K562 (cell line): ENCODE measurements at regions not wholly inside any gene's neighbourhood (a gene's known extent, or its start where the extent isn't known, plus 50 kb on each side); places are given as distances from the start of the nearest gene placed in this dataset.

Experiments
- ATAC-seq: fragments of 200-7000 bp; cut with Tn5 transposase; 3 replicates; pipeline ENCODE4 v1.9.1; 2020; ENCODE audit warnings: moderate library complexity
- BruUV-seq: library from RNA; stranded (reverse); fragments of 400-500 nt; replicated peaks from 2 replicates; lab custom pipeline; 2021; lab: Mats Ljungman, UMichigan
- CTCF ChIA-PET: fragments of 300-600 bp; formaldehyde crosslinking; extraction: SDS; loops from one replicate; lab custom pipeline; 2021; ENCODE audit warnings: low intra/inter-chr PET ratio; lab: Yijun Ruan, JAX
- POLR2A ChIA-PET: fragments of 300-600, 350-650 bp; sonication (Branson Sonifier 250); formaldehyde crosslinking; extraction: SDS; loops from one replicate; lab custom pipeline; 2021; ENCODE audit warnings: antibody characterized with exemption, inconsistent platforms; lab: Yijun Ruan, JAX
- DNase-seq, 4 experiments: peaks; one replicate each; pipeline versions ENCODE4 v3.0.0 to v3.0.0-alpha.2; 2011 to 2018; ENCODE audit warnings: low spot score in 3 of 4, mixed read lengths in 3 of 4; ENCODE audit errors: extremely low read depth in 1 of 4
- FAIRE-seq: peaks from 2 replicates; lab custom pipeline; 2011; peaks lifted over from hg19 to GRCh38; lab: Jason Lieb, UNC
- H2AFZ ChIP-seq: 2 replicates; pipeline ENCODE4 v1.6.0; 2011; ENCODE audit warnings: low read depth, low read length, control low read depth, inconsistent platforms
- H3K27ac ChIP-seq: fragments of 200-600 bp; 3 replicates; pipeline ENCODE4 v1.8.0; 2011; ENCODE audit warnings: low read depth, mild to moderate bottlenecking, control low read depth, inconsistent platforms, low read length, moderate library complexity, mixed read lengths; ENCODE audit errors: extremely low read depth
- H3K27me3 ChIP-seq, 2 experiments: fragments of 300-600 bp in 1 of 2; 2 replicates in 1 of 2; 3 replicates in 1 of 2; pipeline versions ENCODE4 v1.6.0 to v1.8.0; 2011; ENCODE audit warnings: inconsistent platforms in 2 of 2, low read length in 2 of 2, mild to moderate bottlenecking in 1 of 2, mixed read lengths in 1 of 2, moderate library complexity in 1 of 2; ENCODE audit not compliant: control insufficient read depth in 2 of 2, insufficient read depth in 2 of 2
- H3K36me3 ChIP-seq: fragments of 300-600 bp; 3 replicates; pipeline ENCODE4 v1.8.0; 2011; ENCODE audit warnings: mild to moderate bottlenecking, low read length, inconsistent platforms; ENCODE audit not compliant: control insufficient read depth, insufficient read depth
- H3K4me1 ChIP-seq, 2 experiments: fragments of 200-600 bp in 1 of 2; replicated peaks in 1 of 2; 2 replicates in 1 of 2; 3 replicates in 1 of 2; pipeline versions ENCODE4 v1.5.1 to v1.8.0; 2011; ENCODE audit warnings: inconsistent platforms in 2 of 2, low read length in 2 of 2, mild to moderate bottlenecking in 1 of 2, mixed read lengths in 1 of 2, moderate library complexity in 1 of 2; ENCODE audit not compliant: control insufficient read depth in 2 of 2, insufficient read depth in 2 of 2
- H3K4me2 ChIP-seq: 2 replicates; pipeline ENCODE4 v1.6.1; 2011; ENCODE audit warnings: low read length, control low read depth, inconsistent platforms, mixed read lengths; ENCODE audit not compliant: insufficient read depth
- H3K4me3 ChIP-seq: fragments of 200-600 bp; sonication (generic), shearing (Covaris generic); 2 replicates; pipeline ENCODE4 v1.5.1; 2016; ENCODE audit warnings: control low read depth, inconsistent platforms
- H3K79me2 ChIP-seq: fragments of 200-600 bp; 3 replicates; pipeline ENCODE4 v1.8.0; 2011; ENCODE audit warnings: low read length, inconsistent platforms; ENCODE audit not compliant: control insufficient read depth, insufficient read depth
- H3K9ac ChIP-seq, 2 experiments: 2 replicates each; pipeline versions ENCODE4 v1.6.0 to v1.6.1; 2011; ENCODE audit warnings: low read depth in 2 of 2, low read length in 2 of 2, control low read depth in 1 of 2, inconsistent platforms in 1 of 2, mild to moderate bottlenecking in 1 of 2, mixed read lengths in 1 of 2; ENCODE audit not compliant: insufficient read depth in 1 of 2
- H3K9me1 ChIP-seq: one replicate; pipeline ENCODE4 v1.6.0; 2011; ENCODE audit warnings: inconsistent platforms, mild to moderate bottlenecking, low read length, moderate library complexity; ENCODE audit not compliant: control insufficient read depth, insufficient read depth
- H3K9me3 ChIP-seq: replicated peaks from 2 replicates; pipeline ENCODE4 v1.5.1; 2011; ENCODE audit warnings: low read depth, low read length, inconsistent platforms; ENCODE audit not compliant: control insufficient read depth, insufficient read depth
- H4K20me1 ChIP-seq: replicated peaks from 2 replicates; pipeline ENCODE4 v1.6.1; 2011; ENCODE audit warnings: low read length, inconsistent platforms, mixed read lengths; ENCODE audit not compliant: control insufficient read depth, insufficient read depth
- ARHGAP35 ChIP-seq: fragments of 450-650 bp; IDR thresholded peaks from 2 replicates; pipeline ENCODE4 v1.6.1; 2018; ENCODE audit not compliant: partially characterized antibody
- CBFB ChIP-seq: sonication (generic); formaldehyde crosslinking; IDR thresholded peaks from 2 replicates; pipeline ENCODE4 v1.4.0; 2020; ENCODE audit warnings: mild to moderate bottlenecking, missing genetic modification reagents
- CBX5 ChIP-seq: IDR thresholded peaks from 2 replicates; pipeline ENCODE4 v1.6.1; 2014; ENCODE audit warnings: low read depth, borderline replicate concordance
- CCNT2 ChIP-seq: IDR thresholded peaks from 2 replicates; pipeline ENCODE4 v1.6.1; 2011; ENCODE audit warnings: borderline replicate concordance, low read depth, mild to moderate bottlenecking, moderate library complexity, mixed read lengths, low read length; ENCODE audit not compliant: insufficient read length; ENCODE audit errors: extremely low read depth
- ETV6 ChIP-seq, 3 experiments: fragments of 150-350 bp in 1 of 3; sonication (generic) in 1 of 3; formaldehyde crosslinking in 1 of 3; IDR thresholded peaks; 2 replicates each; pipeline versions ENCODE4 v1.6.1 to v1.8.0; 2014 to 2022; ENCODE audit warnings: borderline replicate concordance in 2 of 3, low read depth in 2 of 3, antibody characterized with exemption in 1 of 3, low read length in 1 of 3, mild to moderate bottlenecking in 1 of 3, missing genetic modification reagents in 1 of 3
- POLR2H ChIP-seq: IDR thresholded peaks from 2 replicates; pipeline ENCODE4 v1.6.1; 2016; ENCODE audit warnings: missing genetic modification characterization, low read depth, mild to moderate bottlenecking, control low read depth, missing compliant biosample characterization, moderate library complexity
- SRSF1 ChIP-seq: fragments of 200-400 bp; formaldehyde crosslinking; IDR thresholded peaks from 2 replicates; pipeline ENCODE4 v1.6.1; 2017; ENCODE audit warnings: mild to moderate bottlenecking, low read depth, low read length, moderate library complexity
- XRCC3 ChIP-seq: fragments of 450-650 bp; IDR thresholded peaks from 2 replicates; pipeline ENCODE4 v1.6.1; 2017; ENCODE audit warnings: mild to moderate bottlenecking, moderate library complexity
- ZNF444 ChIP-seq: fragments of 250-450 bp; sonication (Bioruptor Pico); IDR thresholded peaks from 2 replicates; pipeline ENCODE4 v1.4.0; 2020; ENCODE audit warnings: mild to moderate bottlenecking, moderate library complexity
- ZNF778 ChIP-seq: fragments of 450-650 bp; formaldehyde crosslinking; IDR thresholded peaks from 2 replicates; pipeline ENCODE4 v1.4.0; 2020; ENCODE audit warnings: mild to moderate bottlenecking, moderate library complexity
- WGBS: fragments of 100-300 bp; shearing (Covaris generic); methylation state at CpG from one replicate; pipeline ENCODE4 v1.1.6; 2016; ENCODE audit warnings: low coverage, mixed read lengths; ENCODE audit not compliant: insufficient coverage; ENCODE audit errors: missing lambda C conversion rate; 5-methylcytosine and 5-hydroxymethylcytosine counted together
- in situ Hi-C: fragments of 300-500 bp; cut with MboI; formaldehyde crosslinking; loops from 4 replicates; pipeline ENCODE4 v1.15.0; 2018; ENCODE audit warnings: inconsistent platforms, mixed read lengths
- intact Hi-C: fragments of 100-400 bp; cut with micrococcal nuclease; formaldehyde crosslinking; loops from 2 replicates; pipeline ENCODE4 v1.14.2; 2022
- TF ChIP-seq, protein P1 (sequence below): sonication (generic); formaldehyde crosslinking; IDR thresholded peaks from 2 replicates; pipeline ENCODE4 v1.8.0; 2022; ENCODE audit warnings: mild to moderate bottlenecking, missing genetic modification reagents, borderline replicate concordance
- TF ChIP-seq, protein P2 (sequence below): sonication (generic); formaldehyde crosslinking; IDR thresholded peaks from 2 replicates; pipeline ENCODE4 v1.8.1; 2022; ENCODE audit warnings: missing genetic modification reagents
- TF ChIP-seq, protein P3 (sequence below): fragments of 250-450 bp; sonication (Bioruptor Pico); IDR thresholded peaks from 2 replicates; pipeline ENCODE4 v1.8.0; 2022; ENCODE audit warnings: moderate library complexity, mild to moderate bottlenecking, inconsistent platforms
- TF ChIP-seq, protein P4 (sequence below): fragments of 450-650 bp; formaldehyde crosslinking; conservative IDR thresholded peaks from 2 replicates; pipeline ENCODE4 v1.4.0; 2022; ENCODE audit warnings: mild to moderate bottlenecking, missing genetic modification characterization

DNA sequence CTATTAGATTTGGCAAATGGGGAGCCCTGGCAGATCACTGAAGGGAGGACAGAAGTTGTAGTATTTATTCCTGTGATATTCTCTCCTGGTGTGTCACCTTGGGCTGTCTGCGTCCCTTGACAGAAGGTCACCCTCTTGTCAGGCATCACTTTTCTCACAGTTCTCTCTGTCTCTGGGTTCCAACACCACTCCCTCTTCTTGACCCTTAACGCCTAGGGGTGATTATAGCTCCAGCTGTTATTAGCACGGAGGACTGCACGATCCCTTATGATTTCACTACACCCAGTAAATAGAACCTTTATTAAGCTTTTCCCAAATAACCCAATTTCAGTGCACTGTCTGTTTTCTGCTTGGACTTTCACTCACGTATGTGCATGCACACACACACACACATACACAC lies 166.3 kb upstream of the TNP1 start:
- H3K4me3 ChIP-seq: no peak overlapping the region
- no peak overlapping the region for H3K9ac ChIP-seq
- intact Hi-C loops (no loop called here), in situ Hi-C loops (no loop called here)
- BruUV-seq: no TSS peak
- no peak overlapping the region for H3K27ac ChIP-seq
- 4% methylated on average over 5 of the region's 5 CpGs for WGBS
- DNase-seq (no peak), ATAC-seq (no peak), FAIRE-seq (no peak)
- H3K27me3 ChIP-seq: peaks cover 4 to 19% of the 10 kb centered on the region in 2 experiments; a peak in 3 of 5 replicates
- no peaks in the 10 kb centered on the region for H3K79me2 ChIP-seq
- ChIA-PET POLR2A (no interaction called here), CTCF (no interaction called here)
- no peaks in the 10 kb centered on the region for H3K4me1 ChIP-seq
- H2AFZ ChIP-seq: no peak overlapping the region
- H3K9me3 ChIP-seq: no peaks in the 10 kb centered on the region
- no peaks in the 10 kb centered on the region for H4K20me1 ChIP-seq
- no peak overlapping the region for H3K4me2 ChIP-seq
- H3K36me3 ChIP-seq: no peaks in the 10 kb centered on the region
- H3K9me1 ChIP-seq: no peaks in the 10 kb centered on the region
- no peak for TF ChIP-seq ARHGAP35
- TF ChIP-seq ZNF778: no peak
- TF ChIP-seq, protein P1, sequence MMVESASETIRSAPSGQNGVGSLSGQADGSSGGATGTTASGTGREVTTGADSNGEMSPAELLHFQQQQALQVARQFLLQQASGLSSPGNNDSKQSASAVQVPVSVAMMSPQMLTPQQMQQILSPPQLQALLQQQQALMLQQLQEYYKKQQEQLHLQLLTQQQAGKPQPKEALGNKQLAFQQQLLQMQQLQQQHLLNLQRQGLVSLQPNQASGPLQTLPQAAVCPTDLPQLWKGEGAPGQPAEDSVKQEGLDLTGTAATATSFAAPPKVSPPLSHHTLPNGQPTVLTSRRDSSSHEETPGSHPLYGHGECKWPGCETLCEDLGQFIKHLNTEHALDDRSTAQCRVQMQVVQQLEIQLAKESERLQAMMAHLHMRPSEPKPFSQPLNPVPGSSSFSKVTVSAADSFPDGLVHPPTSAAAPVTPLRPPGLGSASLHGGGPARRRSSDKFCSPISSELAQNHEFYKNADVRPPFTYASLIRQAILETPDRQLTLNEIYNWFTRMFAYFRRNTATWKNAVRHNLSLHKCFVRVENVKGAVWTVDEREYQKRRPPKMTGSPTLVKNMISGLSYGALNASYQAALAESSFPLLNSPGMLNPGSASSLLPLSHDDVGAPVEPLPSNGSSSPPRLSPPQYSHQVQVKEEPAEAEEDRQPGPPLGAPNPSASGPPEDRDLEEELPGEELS (CRISPR knock-in tag): no peak
- no peak for TF ChIP-seq CBFB (CRISPR knock-in tag)
- TF ChIP-seq CCNT2: no peak
- TF ChIP-seq, protein P2, sequence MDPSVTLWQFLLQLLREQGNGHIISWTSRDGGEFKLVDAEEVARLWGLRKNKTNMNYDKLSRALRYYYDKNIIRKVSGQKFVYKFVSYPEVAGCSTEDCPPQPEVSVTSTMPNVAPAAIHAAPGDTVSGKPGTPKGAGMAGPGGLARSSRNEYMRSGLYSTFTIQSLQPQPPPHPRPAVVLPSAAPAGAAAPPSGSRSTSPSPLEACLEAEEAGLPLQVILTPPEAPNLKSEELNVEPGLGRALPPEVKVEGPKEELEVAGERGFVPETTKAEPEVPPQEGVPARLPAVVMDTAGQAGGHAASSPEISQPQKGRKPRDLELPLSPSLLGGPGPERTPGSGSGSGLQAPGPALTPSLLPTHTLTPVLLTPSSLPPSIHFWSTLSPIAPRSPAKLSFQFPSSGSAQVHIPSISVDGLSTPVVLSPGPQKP (CRISPR knock-in tag): no peak
- TF ChIP-seq XRCC3: no peak
- TF ChIP-seq SRSF1: no peak
- TF ChIP-seq, protein P3, sequence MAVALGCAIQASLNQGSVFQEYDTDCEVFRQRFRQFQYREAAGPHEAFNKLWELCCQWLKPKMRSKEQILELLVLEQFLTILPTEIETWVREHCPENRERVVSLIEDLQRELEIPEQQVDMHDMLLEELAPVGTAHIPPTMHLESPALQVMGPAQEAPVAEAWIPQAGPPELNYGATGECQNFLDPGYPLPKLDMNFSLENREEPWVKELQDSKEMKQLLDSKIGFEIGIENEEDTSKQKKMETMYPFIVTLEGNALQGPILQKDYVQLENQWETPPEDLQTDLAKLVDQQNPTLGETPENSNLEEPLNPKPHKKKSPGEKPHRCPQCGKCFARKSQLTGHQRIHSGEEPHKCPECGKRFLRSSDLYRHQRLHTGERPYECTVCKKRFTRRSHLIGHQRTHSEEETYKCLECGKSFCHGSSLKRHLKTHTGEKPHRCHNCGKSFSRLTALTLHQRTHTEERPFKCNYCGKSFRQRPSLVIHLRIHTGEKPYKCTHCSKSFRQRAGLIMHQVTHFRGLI: no peak
- TF ChIP-seq CBX5: no peak
- TF ChIP-seq ETV6 (IDR thresholded peaks at IDR 0.05; ENCODE audit: borderline replicate concordance in 1 of 2, low read depth in 2 of 2, low read length in 1 of 2): no peak
- TF ChIP-seq ETV6 (CRISPR knock-in tag; IDR thresholded peaks at IDR 0.05; ENCODE audit: borderline replicate concordance): no peak
- TF ChIP-seq, protein P4, sequence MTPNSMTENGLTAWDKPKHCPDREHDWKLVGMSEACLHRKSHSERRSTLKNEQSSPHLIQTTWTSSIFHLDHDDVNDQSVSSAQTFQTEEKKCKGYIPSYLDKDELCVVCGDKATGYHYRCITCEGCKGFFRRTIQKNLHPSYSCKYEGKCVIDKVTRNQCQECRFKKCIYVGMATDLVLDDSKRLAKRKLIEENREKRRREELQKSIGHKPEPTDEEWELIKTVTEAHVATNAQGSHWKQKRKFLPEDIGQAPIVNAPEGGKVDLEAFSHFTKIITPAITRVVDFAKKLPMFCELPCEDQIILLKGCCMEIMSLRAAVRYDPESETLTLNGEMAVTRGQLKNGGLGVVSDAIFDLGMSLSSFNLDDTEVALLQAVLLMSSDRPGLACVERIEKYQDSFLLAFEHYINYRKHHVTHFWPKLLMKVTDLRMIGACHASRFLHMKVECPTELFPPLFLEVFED: no peak
- no peak for TF ChIP-seq ZNF444 (CRISPR knock-in tag)
- no peak for TF ChIP-seq POLR2H
